Lung (tissue), 11 donors: ENCODE measurements at regions not wholly inside any gene's neighbourhood (a gene's known extent, or its start where the extent isn't known, plus 50 kb on each side); places are given as distances from the start of the nearest gene placed in this dataset.

ENCODE experiments used
- ATAC-seq: fragments of 200-7000 bp; cut with Tn5 transposase; one replicate; pipeline ENCODE4 v1.9.1; 2020; ENCODE audit warnings: moderate number of reproducible peaks; ENCODE audit not compliant: insufficient read depth, low FRiP score
- DNase-seq, 3 donors: peaks; one replicate each; pipeline ENCODE4 v3.0.0-alpha.2; 2013 to 2017
- H3K27ac ChIP-seq, 2 donors: one replicate each; pipeline ENCODE4 v1.5.1; 2013; ENCODE audit warnings: mild to moderate bottlenecking in 2 of 2, moderate library complexity in 2 of 2, control low read depth in 1 of 2, inconsistent platforms in 1 of 2, low read depth in 1 of 2, low read length in 1 of 2
- H3K27me3 ChIP-seq, 3 donors: one replicate each; pipeline ENCODE4 v1.5.1; 2013; ENCODE audit warnings: low read length in 2 of 3; ENCODE audit not compliant: control insufficient read depth in 3 of 3, insufficient read depth in 3 of 3
- H3K36me3 ChIP-seq, 4 donors: one replicate each; pipeline ENCODE4 v1.5.1; 2013; ENCODE audit warnings: low read length in 4 of 4, mild to moderate bottlenecking in 1 of 4, moderate library complexity in 1 of 4; ENCODE audit not compliant: control insufficient read depth in 4 of 4, insufficient read depth in 4 of 4
- H3K4me1 ChIP-seq, 5 donors: one replicate each; pipeline ENCODE4 v1.5.1; 2013; ENCODE audit warnings: low read length in 5 of 5, mild to moderate bottlenecking in 2 of 5, moderate library complexity in 1 of 5; ENCODE audit not compliant: control insufficient read depth in 5 of 5, insufficient read depth in 5 of 5
- H3K4me3 ChIP-seq: one replicate; pipeline ENCODE4 v1.5.1; 2013; ENCODE audit warnings: mild to moderate bottlenecking, control low read depth, moderate library complexity
- H3K9ac ChIP-seq, 2 donors: one replicate each; pipeline ENCODE4 v1.5.1; 2013; ENCODE audit warnings: low read length in 2 of 2, control low read depth in 1 of 2; ENCODE audit not compliant: insufficient read depth in 1 of 2
- H3K9me3 ChIP-seq, 4 donors: one replicate each; pipeline ENCODE4 v1.5.1; 2013; ENCODE audit warnings: low read length in 3 of 4, mild to moderate bottlenecking in 1 of 4, moderate library complexity in 1 of 4; ENCODE audit not compliant: control insufficient read depth in 4 of 4, insufficient read depth in 3 of 4
- CTCF ChIP-seq: IDR thresholded peaks from 2 replicates; pipeline ENCODE4 v1.5.1; 2012; ENCODE audit warnings: mild to moderate bottlenecking; ENCODE audit errors: control extremely low read depth, extremely low read depth
- WGBS, 2 donors: extraction: QIAGEN DNeasy Blood & Tissue Kit; methylation state at CpG; one replicate each; pipeline ENCODE4 v1.1.7; 2013; 5-methylcytosine and 5-hydroxymethylcytosine counted together
- donor health status: control.
- donor health status: control.
- donor health status: Bipolar disorder and iron deficiency.
- donor health status: healthy.
- donor health status: DM: yes; HTN: yes; CAD: no.

- ATAC-seq = peak; percentile 30
- no peak overlapping the region for H3K27ac ChIP-seq
- H3K27me3 ChIP-seq = no peaks in the 10 kb centered on the region
- no peaks in the 10 kb centered on the region for H3K9me3 ChIP-seq
- H3K4me1 ChIP-seq = peaks cover 0 to 5% (median 0%) of the 10 kb centered on the region in 5 donors
- no peak for DNase-seq
- H3K9ac ChIP-seq = no peak overlapping the region
- H3K36me3 ChIP-seq = no peaks in the 10 kb centered on the region
- 29 to 43% methylated on average over 4 of the region's 4 CpGs for WGBS, 2 donors
- TF ChIP-seq CTCF = no peak
- no peak overlapping the region for H3K4me3 ChIP-seq
Measured at GRCh38 chr9:119009249-119009648, 360.0 kb downstream of the BRINP1 start.

- ATAC-seq (peak; percentile 27), DNase-seq (no peak)
- WGBS, 2 donors = 75 to 86% methylated on average over 9 of the region's 9 CpGs
Measured at GRCh38 chr9:119020284-119020683, 349.0 kb downstream of the BRINP1 start.

GRCh38 chr9:119020730-119021333, 348.4 kb downstream of the BRINP1 start:
- H3K36me3 ChIP-seq = no peaks in the 10 kb centered on the region
- no peaks in the 10 kb centered on the region for H3K9me3 ChIP-seq
- ATAC-seq (no peak), DNase-seq (no peak)
- TF ChIP-seq CTCF = no peak
- no peak overlapping the region for H3K9ac ChIP-seq
- no peak overlapping the region for H3K27ac ChIP-seq
- WGBS, 2 donors = 52 to 53% methylated on average over 4 of the region's 4 CpGs
- no peaks in the 10 kb centered on the region for H3K27me3 ChIP-seq
- H3K4me3 ChIP-seq = no peak overlapping the region
- H3K4me1 ChIP-seq = peaks cover 0 to 2% (median 0%) of the 10 kb centered on the region in 5 donors

More at GRCh38 chr9:119020284-119020683, 349.0 kb downstream of the BRINP1 start:
- Histone ChIP-seq H3K9me3 (no peaks in the 10 kb centered on the region), H3K9ac (no peak overlapping the region), H3K36me3 (no peaks in the 10 kb centered on the region), H3K4me1 (peaks cover 0 to 2% (median 0%) of the 10 kb centered on the region in 5 donors), H3K4me3 (no peak overlapping the region), H3K27me3 (no peaks in the 10 kb centered on the region), H3K27ac (no peak overlapping the region)
- TF ChIP-seq CTCF = no peak

- no peaks in the 10 kb centered on the region for H3K27me3 ChIP-seq
- H3K4me3 ChIP-seq = no peak overlapping the region
- no peak overlapping the region for H3K9ac ChIP-seq
- peak overlapping the region in 1 of 2 donors; percentile 97 for H3K27ac ChIP-seq
- DNase-seq = no peak
- 53 to 72% methylated on average over 4 of the region's 4 CpGs for WGBS, 2 donors
- peak; percentile 30 for ATAC-seq
- no peak for TF ChIP-seq CTCF
- no peaks in the 10 kb centered on the region for H3K36me3 ChIP-seq
- H3K4me1 ChIP-seq = peaks cover 0 to 12% (median 0%) of the 10 kb centered on the region in 5 donors
- H3K9me3 ChIP-seq = no peaks in the 10 kb centered on the region
Measured at GRCh38 chr9:119026120-119026519, 343.1 kb downstream of the BRINP1 start.
